ENCODE measurements at regions not wholly inside any gene's neighbourhood (a gene's known extent, or its start where the extent isn't known, plus 50 kb on each side); places are given as distances from the start of the nearest gene placed in this dataset.

GRCh38 chr3:74403307-74403706 is 211.2 kb downstream of the CNTN3 start:
- H3K79me2 ChIP-seq (ENCODE audit: insufficient read depth, low read length): no peaks in the 10 kb centered on the region
- H3K27ac ChIP-seq (ENCODE audit: low read depth, low read length, poor library complexity, severe bottlenecking): no peak overlapping the region
- no peaks in the 10 kb centered on the region for H3K4me1 ChIP-seq (ENCODE audit: insufficient read depth, low read length, severe bottlenecking)
- no peaks in the 10 kb centered on the region for H3K27me3 ChIP-seq (ENCODE audit: insufficient read depth, low read length)
- no peak overlapping the region for H3K9ac ChIP-seq (ENCODE audit: low read length)
- H4K20me1 ChIP-seq (ENCODE audit: insufficient read depth, low read length): no peaks in the 10 kb centered on the region
- H3K36me3 ChIP-seq (ENCODE audit: insufficient read depth, low read length): no peaks in the 10 kb centered on the region
- no peak overlapping the region for H2AFZ ChIP-seq (ENCODE audit: low read length)
- TF ChIP-seq EZH2 (IDR thresholded peaks at IDR 0.05; ENCODE audit: borderline replicate concordance, low read length) (no peak), CTCF (IDR thresholded peaks at IDR 0.05; ENCODE audit: low read length) (no peak)
- no peak overlapping the region for H3K4me3 ChIP-seq (ENCODE audit: low read depth, low read length, poor library complexity, severe bottlenecking)
- H3K4me2 ChIP-seq (ENCODE audit: low read length): no peak overlapping the region
- H3K9me3 ChIP-seq (ENCODE audit: low read length): no peaks in the 10 kb centered on the region
- no peaks in the 10 kb centered on the region for H3F3A ChIP-seq (ENCODE audit: insufficient read depth, low read length)
- H3K9me2 ChIP-seq (ENCODE audit: low read depth, low read length): no peaks in the 10 kb centered on the region

- H3K4me3 ChIP-seq (ENCODE audit: low read depth, low read length, poor library complexity, severe bottlenecking): no peak overlapping the region
- H3F3A ChIP-seq (ENCODE audit: insufficient read depth, low read length): no peaks in the 10 kb centered on the region
- TF ChIP-seq EZH2 (IDR thresholded peaks at IDR 0.05; ENCODE audit: borderline replicate concordance, low read length) (no peak), CTCF (IDR thresholded peaks at IDR 0.05; ENCODE audit: low read length) (no peak)
- H3K9me2 ChIP-seq (ENCODE audit: low read depth, low read length): no peaks in the 10 kb centered on the region
- H3K4me2 ChIP-seq (ENCODE audit: low read length): no peak overlapping the region
- H3K27me3 ChIP-seq (ENCODE audit: insufficient read depth, low read length): no peaks in the 10 kb centered on the region
- H3K4me1 ChIP-seq (ENCODE audit: insufficient read depth, low read length, severe bottlenecking): no peaks in the 10 kb centered on the region
- no peaks in the 10 kb centered on the region for H4K20me1 ChIP-seq (ENCODE audit: insufficient read depth, low read length)
- no peaks in the 10 kb centered on the region for H3K36me3 ChIP-seq (ENCODE audit: insufficient read depth, low read length)
- H2AFZ ChIP-seq (ENCODE audit: low read length): no peak overlapping the region
- H3K79me2 ChIP-seq (ENCODE audit: insufficient read depth, low read length): no peaks in the 10 kb centered on the region
- no peaks in the 10 kb centered on the region for H3K9me3 ChIP-seq (ENCODE audit: low read length)
- H3K27ac ChIP-seq (ENCODE audit: low read depth, low read length, poor library complexity, severe bottlenecking): no peak overlapping the region
- no peak overlapping the region for H3K9ac ChIP-seq (ENCODE audit: low read length)
Measured at GRCh38 chr3:74402821-74403220, 211.6 kb downstream of the CNTN3 start.

- Histone ChIP-seq H3K79me2 (ENCODE audit: insufficient read depth, low read length) (no peaks in the 10 kb centered on the region), H3K9me2 (ENCODE audit: low read depth, low read length) (no peaks in the 10 kb centered on the region), H3K27ac (ENCODE audit: low read depth, low read length, poor library complexity, severe bottlenecking) (no peak overlapping the region), H3K4me2 (ENCODE audit: low read length) (no peak overlapping the region), H3K9me3 (ENCODE audit: low read length) (no peaks in the 10 kb centered on the region), H3K9ac (ENCODE audit: low read length) (no peak overlapping the region), H4K20me1 (ENCODE audit: insufficient read depth, low read length) (no peaks in the 10 kb centered on the region), H2AFZ (ENCODE audit: low read length) (no peak overlapping the region), H3K4me3 (ENCODE audit: low read depth, low read length, poor library complexity, severe bottlenecking) (no peak overlapping the region), H3K36me3 (ENCODE audit: insufficient read depth, low read length) (no peaks in the 10 kb centered on the region), H3K27me3 (ENCODE audit: insufficient read depth, low read length) (no peaks in the 10 kb centered on the region), H3K4me1 (ENCODE audit: insufficient read depth, low read length, severe bottlenecking) (no peaks in the 10 kb centered on the region), H3F3A (ENCODE audit: insufficient read depth, low read length) (no peaks in the 10 kb centered on the region)
- no peak for TF ChIP-seq EZH2 (IDR thresholded peaks at IDR 0.05; ENCODE audit: borderline replicate concordance, low read length)
- TF ChIP-seq CTCF (IDR thresholded peaks at IDR 0.05; ENCODE audit: low read length): no peak
Measured at GRCh38 chr3:74393426-74393825, 221.0 kb downstream of the CNTN3 start.
